OCI-LY7 (cell line): ENCODE measurements at regions not wholly inside any gene's neighbourhood (a gene's known extent, or its start where the extent isn't known, plus 50 kb on each side); places are given as distances from the start of the nearest gene placed in this dataset.

Experiments
- EZH2phosphoT487 ChIP-seq: fragments of 200-600 bp; sonication (generic); IDR thresholded peaks from 2 replicates; pipeline ENCODE4 v1.6.1; 2018; ENCODE audit warnings: low read depth, borderline replicate concordance, mild to moderate bottlenecking, mixed run types, antibody characterized with exemption, low read length, moderate library complexity, mixed read lengths
- TF ChIP-seq, protein P1 (sequence below): fragments of 200-600 bp; sonication (generic); conservative IDR thresholded peaks from 2 replicates; pipeline ENCODE4 v1.5.1; 2014; ENCODE audit warnings: mild to moderate bottlenecking, antibody characterized with exemption, low read length, moderate library complexity, mixed read lengths

DNA sequence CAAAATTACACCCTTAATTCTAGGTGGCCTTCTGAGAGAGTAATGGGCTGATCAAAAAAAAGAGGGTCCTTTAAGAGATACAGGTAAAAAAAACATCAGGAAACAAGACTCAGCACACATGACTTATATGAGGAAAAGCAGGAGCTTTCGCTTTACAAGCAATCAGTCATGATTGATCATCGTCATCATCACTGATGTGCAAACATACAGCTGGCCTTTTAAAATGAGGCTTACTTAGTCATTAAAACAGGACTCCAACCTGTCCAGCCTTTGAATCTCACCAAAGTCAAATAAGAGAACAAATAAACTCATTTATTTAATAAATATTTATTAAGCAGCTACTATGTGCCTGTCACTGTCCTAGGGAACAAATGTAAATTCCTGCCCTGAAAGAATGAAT lies 255.3 kb downstream of the SKAP2 start:
- TF ChIP-seq, protein P1, sequence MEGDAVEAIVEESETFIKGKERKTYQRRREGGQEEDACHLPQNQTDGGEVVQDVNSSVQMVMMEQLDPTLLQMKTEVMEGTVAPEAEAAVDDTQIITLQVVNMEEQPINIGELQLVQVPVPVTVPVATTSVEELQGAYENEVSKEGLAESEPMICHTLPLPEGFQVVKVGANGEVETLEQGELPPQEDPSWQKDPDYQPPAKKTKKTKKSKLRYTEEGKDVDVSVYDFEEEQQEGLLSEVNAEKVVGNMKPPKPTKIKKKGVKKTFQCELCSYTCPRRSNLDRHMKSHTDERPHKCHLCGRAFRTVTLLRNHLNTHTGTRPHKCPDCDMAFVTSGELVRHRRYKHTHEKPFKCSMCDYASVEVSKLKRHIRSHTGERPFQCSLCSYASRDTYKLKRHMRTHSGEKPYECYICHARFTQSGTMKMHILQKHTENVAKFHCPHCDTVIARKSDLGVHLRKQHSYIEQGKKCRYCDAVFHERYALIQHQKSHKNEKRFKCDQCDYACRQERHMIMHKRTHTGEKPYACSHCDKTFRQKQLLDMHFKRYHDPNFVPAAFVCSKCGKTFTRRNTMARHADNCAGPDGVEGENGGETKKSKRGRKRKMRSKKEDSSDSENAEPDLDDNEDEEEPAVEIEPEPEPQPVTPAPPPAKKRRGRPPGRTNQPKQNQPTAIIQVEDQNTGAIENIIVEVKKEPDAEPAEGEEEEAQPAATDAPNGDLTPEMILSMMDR = no peak
- TF ChIP-seq EZH2phosphoT487 = no peak
